Astrocyte (in vitro differentiated cells and primary cell): ENCODE measurements at regions not wholly inside any gene's neighbourhood (a gene's known extent, or its start where the extent isn't known, plus 50 kb on each side); places are given as distances from the start of the nearest gene placed in this dataset.

ENCODE experiments used
- DNase-seq: peaks from one replicate; pipeline ENCODE4 v3.0.0-alpha.2; 2010; ENCODE audit warnings: low read depth
- FAIRE-seq: peaks from 2 replicates; lab custom pipeline; 2011; peaks lifted over from hg19 to GRCh38; lab: Jason Lieb, UNC
- H2AFZ ChIP-seq: 2 replicates; pipeline ENCODE4 v1.6.0; 2012; ENCODE audit warnings: low read depth, low read length, inconsistent platforms
- H3K27ac ChIP-seq: 2 replicates; pipeline ENCODE4 v1.5.1; 2011; ENCODE audit warnings: low read depth, low read length, inconsistent platforms
- H3K27me3 ChIP-seq: 2 replicates; pipeline ENCODE4 v1.6.0; 2011; ENCODE audit warnings: low read length, inconsistent platforms; ENCODE audit not compliant: insufficient read depth
- H3K36me3 ChIP-seq: 2 replicates; pipeline ENCODE4 v1.5.1; 2011; ENCODE audit warnings: low read length, inconsistent platforms; ENCODE audit not compliant: insufficient read depth
- H3K4me1 ChIP-seq: 2 replicates; pipeline ENCODE4 v1.5.1; 2011; ENCODE audit warnings: low read length, inconsistent platforms; ENCODE audit not compliant: insufficient read depth
- H3K4me2 ChIP-seq: 2 replicates; pipeline ENCODE4 v1.6.0; 2012; ENCODE audit warnings: low read length, inconsistent platforms
- H3K4me3 ChIP-seq: 2 replicates; pipeline ENCODE4 v1.5.1; 2011; ENCODE audit warnings: low read depth, mild to moderate bottlenecking, low read length, inconsistent platforms; ENCODE audit not compliant: insufficient read depth
- H3K79me2 ChIP-seq: 2 replicates; pipeline ENCODE4 v1.6.0; 2012; ENCODE audit warnings: mild to moderate bottlenecking, low read length, inconsistent platforms; ENCODE audit not compliant: insufficient read depth
- H3K9ac ChIP-seq: 2 replicates; pipeline ENCODE4 v1.6.0; 2012; ENCODE audit warnings: mild to moderate bottlenecking, low read length, inconsistent platforms
- H3K9me3 ChIP-seq: 2 replicates; pipeline ENCODE4 v1.5.1; 2012; ENCODE audit warnings: low read depth, mild to moderate bottlenecking, low read length, inconsistent platforms; ENCODE audit not compliant: insufficient read depth
- H4K20me1 ChIP-seq: 2 replicates; pipeline ENCODE4 v1.6.0; 2012; ENCODE audit warnings: low read length, inconsistent platforms; ENCODE audit not compliant: insufficient read depth
- H3K27ac Mint-ChIP-seq: one replicate; pipeline ENCODE4 v1.8.0; 2021; ENCODE audit warnings: mild to moderate bottlenecking, mixed read lengths; ENCODE audit not compliant: unreplicated experiment
- H3K27me3 Mint-ChIP-seq: one replicate; pipeline ENCODE4 v1.8.0; 2021; ENCODE audit warnings: low read depth, mixed read lengths; ENCODE audit not compliant: unreplicated experiment
- H3K36me3 Mint-ChIP-seq: one replicate; pipeline ENCODE4 v1.8.0; 2021; ENCODE audit warnings: low read depth, mixed read lengths; ENCODE audit not compliant: unreplicated experiment
- H3K4me1 Mint-ChIP-seq: one replicate; pipeline ENCODE4 v1.8.0; 2021; ENCODE audit warnings: low read depth, mixed read lengths; ENCODE audit not compliant: unreplicated experiment
- H3K4me3 Mint-ChIP-seq: one replicate; pipeline ENCODE4 v1.8.0; 2021; ENCODE audit warnings: mild to moderate bottlenecking, moderate library complexity, mixed read lengths; ENCODE audit not compliant: unreplicated experiment
- H3K9me3 Mint-ChIP-seq: one replicate; pipeline ENCODE4 v1.8.0; 2021; ENCODE audit warnings: mild to moderate bottlenecking, mixed read lengths; ENCODE audit not compliant: unreplicated experiment
- EZH2 ChIP-seq: IDR thresholded peaks from 2 replicates; pipeline ENCODE4 v1.6.1; 2012; ENCODE audit warnings: mild to moderate bottlenecking, low read length, inconsistent platforms; ENCODE audit not compliant: insufficient read depth
- TF ChIP-seq, protein P1 (sequence below): IDR thresholded peaks from 2 replicates; pipeline ENCODE4 v1.5.1; 2011; ENCODE audit warnings: low read depth, mild to moderate bottlenecking, inconsistent platforms, low read length, moderate library complexity; ENCODE audit not compliant: insufficient read depth

DNA sequence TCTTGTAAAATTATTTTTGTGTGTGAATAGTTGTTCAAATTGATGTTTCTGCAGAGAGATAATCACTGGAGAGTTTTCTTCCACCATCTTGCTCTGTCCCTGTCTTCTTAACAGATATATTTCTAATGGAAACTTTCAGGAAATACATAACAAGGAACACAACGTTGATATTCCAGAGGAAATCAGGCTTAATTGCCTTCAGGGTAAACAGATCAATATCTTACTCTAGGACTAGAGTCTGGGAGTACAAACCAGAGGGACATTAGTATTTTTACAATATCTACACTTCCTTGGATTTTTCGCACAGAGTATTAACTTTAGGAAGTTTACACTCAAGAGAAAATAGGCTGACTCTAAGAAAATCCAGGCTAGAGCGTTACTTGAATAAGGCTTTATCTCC lies 159.1 kb downstream of the PFKFB3 start:
- H3K36me3 ChIP-seq, result no peaks in the 10 kb centered on the region
- Mint-ChIP-seq H3K27me3 (no peaks in the 10 kb centered on the region), H3K27ac (no peak overlapping the region), H3K36me3 (no peaks in the 10 kb centered on the region), H3K9me3 (peaks cover 5% of the 10 kb centered on the region), H3K4me3 (no peak overlapping the region), H3K4me1 (peaks cover 2% of the 10 kb centered on the region)
- no peaks in the 10 kb centered on the region for H3K4me1 ChIP-seq
- no peaks in the 10 kb centered on the region for H3K27me3 ChIP-seq
- H2AFZ ChIP-seq, result no peak overlapping the region
- no peaks in the 10 kb centered on the region for H3K79me2 ChIP-seq
- DNase-seq (no peak), FAIRE-seq (no peak)
- H3K9me3 ChIP-seq, result no peaks in the 10 kb centered on the region
- H3K27ac ChIP-seq, result no peak overlapping the region
- TF ChIP-seq, protein P1, sequence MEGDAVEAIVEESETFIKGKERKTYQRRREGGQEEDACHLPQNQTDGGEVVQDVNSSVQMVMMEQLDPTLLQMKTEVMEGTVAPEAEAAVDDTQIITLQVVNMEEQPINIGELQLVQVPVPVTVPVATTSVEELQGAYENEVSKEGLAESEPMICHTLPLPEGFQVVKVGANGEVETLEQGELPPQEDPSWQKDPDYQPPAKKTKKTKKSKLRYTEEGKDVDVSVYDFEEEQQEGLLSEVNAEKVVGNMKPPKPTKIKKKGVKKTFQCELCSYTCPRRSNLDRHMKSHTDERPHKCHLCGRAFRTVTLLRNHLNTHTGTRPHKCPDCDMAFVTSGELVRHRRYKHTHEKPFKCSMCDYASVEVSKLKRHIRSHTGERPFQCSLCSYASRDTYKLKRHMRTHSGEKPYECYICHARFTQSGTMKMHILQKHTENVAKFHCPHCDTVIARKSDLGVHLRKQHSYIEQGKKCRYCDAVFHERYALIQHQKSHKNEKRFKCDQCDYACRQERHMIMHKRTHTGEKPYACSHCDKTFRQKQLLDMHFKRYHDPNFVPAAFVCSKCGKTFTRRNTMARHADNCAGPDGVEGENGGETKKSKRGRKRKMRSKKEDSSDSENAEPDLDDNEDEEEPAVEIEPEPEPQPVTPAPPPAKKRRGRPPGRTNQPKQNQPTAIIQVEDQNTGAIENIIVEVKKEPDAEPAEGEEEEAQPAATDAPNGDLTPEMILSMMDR, result no peak
- no peak for TF ChIP-seq EZH2
- no peak overlapping the region for H3K9ac ChIP-seq
- no peak overlapping the region for H3K4me3 ChIP-seq
- no peaks in the 10 kb centered on the region for H4K20me1 ChIP-seq
- H3K4me2 ChIP-seq, result no peak overlapping the region

DNA sequence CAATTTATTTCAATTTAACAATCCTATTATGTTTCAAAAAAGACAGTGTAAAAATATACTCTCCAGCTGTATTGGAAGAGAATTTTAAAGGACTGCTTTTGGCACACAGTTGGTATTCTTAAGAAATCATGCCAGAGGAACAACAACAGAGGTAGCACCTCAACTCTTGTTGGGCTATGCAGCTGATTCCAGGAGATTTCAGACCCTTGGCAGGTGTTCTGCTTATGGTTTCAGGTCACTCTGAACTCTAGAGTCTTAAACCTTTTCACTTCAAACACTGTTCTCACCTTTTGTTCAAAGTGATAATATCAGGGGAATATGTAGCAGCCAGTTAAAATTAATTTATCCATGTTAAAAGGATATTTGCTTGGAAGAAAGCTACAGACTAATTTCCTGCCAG lies 160.1 kb downstream of the PFKFB3 start:
- Mint-ChIP-seq H3K27me3 (no peaks in the 10 kb centered on the region), H3K36me3 (no peaks in the 10 kb centered on the region), H3K4me3 (no peak overlapping the region), H3K4me1 (peaks cover 2% of the 10 kb centered on the region), H3K27ac (no peak overlapping the region), H3K9me3 (peaks cover 5% of the 10 kb centered on the region)
- Histone ChIP-seq H3K36me3 (no peaks in the 10 kb centered on the region), H2AFZ (no peak overlapping the region), H3K9me3 (no peaks in the 10 kb centered on the region), H3K27me3 (no peaks in the 10 kb centered on the region), H4K20me1 (no peaks in the 10 kb centered on the region), H3K4me1 (no peaks in the 10 kb centered on the region), H3K4me3 (no peak overlapping the region), H3K4me2 (no peak overlapping the region), H3K27ac (no peak overlapping the region), H3K79me2 (no peaks in the 10 kb centered on the region), H3K9ac (no peak overlapping the region)
- no peak for FAIRE-seq
- no peak for DNase-seq
- TF ChIP-seq, protein P1, result no peak
- TF ChIP-seq EZH2, result no peak

DNA sequence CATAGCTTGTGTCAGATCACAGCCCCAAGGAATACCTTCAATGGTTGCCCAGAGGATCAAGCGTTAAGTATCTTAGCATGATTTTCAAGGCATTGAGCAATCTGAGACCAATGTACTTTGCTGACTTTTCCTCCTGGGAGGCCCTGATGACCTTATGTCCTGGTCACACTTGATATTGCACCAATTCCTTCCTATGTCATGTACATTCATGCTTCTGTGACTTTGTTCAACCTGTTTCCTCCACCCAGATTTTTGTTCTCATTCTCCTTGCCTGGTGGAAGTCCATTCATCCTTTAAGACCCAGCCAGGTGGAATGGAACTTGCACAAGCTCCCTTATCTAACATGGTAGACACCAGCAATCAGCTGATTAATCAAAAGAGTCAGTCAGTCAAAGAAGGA lies 160.8 kb downstream of the PFKFB3 start:
- no peak overlapping the region for H3K27ac Mint-ChIP-seq
- H3K4me3 Mint-ChIP-seq, result no peak overlapping the region
- H3K4me3 ChIP-seq, result no peak overlapping the region
- H3K4me2 ChIP-seq, result no peak overlapping the region
- H3K9me3 ChIP-seq, result no peaks in the 10 kb centered on the region
- H3K9me3 Mint-ChIP-seq, result peaks cover 2% of the 10 kb centered on the region
- H3K27ac ChIP-seq, result no peak overlapping the region
- DNase-seq (no peak), FAIRE-seq (no peak)
- no peaks in the 10 kb centered on the region for H3K36me3 Mint-ChIP-seq
- no peak overlapping the region for H3K9ac ChIP-seq
- H4K20me1 ChIP-seq, result no peaks in the 10 kb centered on the region
- no peaks in the 10 kb centered on the region for H3K27me3 Mint-ChIP-seq
- H2AFZ ChIP-seq, result no peak overlapping the region
- TF ChIP-seq EZH2, result no peak
- TF ChIP-seq, protein P1, result no peak
- H3K36me3 ChIP-seq, result no peaks in the 10 kb centered on the region
- H3K4me1 Mint-ChIP-seq, result peaks cover 2% of the 10 kb centered on the region
- no peaks in the 10 kb centered on the region for H3K4me1 ChIP-seq
- H3K27me3 ChIP-seq, result no peaks in the 10 kb centered on the region
- no peaks in the 10 kb centered on the region for H3K79me2 ChIP-seq
